UCSD-AML1 (cell line): ENCODE measurements at regions not wholly inside any gene's neighbourhood (a gene's known extent, or its start where the extent isn't known, plus 50 kb on each side); places are given as distances from the start of the nearest gene placed in this dataset.

Experiments used
- DNase-seq: peaks from one replicate; lab custom pipeline; 2025; ENCODE audit not compliant: unreplicated experiment; lab: John Stamatoyannopoulos, UW

DNA sequence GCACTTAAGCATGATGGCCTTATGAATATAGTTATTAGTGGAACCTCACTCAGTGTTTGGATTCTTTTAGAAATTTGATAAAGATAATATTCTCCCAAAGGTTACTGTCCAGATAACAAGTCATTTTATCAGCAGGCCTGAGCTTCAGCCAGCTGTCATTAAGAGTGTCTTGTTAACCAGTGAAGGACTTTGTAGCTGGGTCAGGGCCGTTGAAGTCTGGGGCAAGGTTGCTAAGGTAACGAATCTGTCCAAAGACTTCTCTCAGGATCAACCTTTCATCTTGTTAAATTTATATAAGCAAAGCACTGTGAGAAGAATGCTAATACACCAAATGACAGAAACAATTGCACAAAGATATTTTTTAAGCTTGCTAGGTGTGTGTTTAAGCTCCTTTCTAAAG is 271.3 kb upstream of the TMPO start:
- no peak for DNase-seq

DNA sequence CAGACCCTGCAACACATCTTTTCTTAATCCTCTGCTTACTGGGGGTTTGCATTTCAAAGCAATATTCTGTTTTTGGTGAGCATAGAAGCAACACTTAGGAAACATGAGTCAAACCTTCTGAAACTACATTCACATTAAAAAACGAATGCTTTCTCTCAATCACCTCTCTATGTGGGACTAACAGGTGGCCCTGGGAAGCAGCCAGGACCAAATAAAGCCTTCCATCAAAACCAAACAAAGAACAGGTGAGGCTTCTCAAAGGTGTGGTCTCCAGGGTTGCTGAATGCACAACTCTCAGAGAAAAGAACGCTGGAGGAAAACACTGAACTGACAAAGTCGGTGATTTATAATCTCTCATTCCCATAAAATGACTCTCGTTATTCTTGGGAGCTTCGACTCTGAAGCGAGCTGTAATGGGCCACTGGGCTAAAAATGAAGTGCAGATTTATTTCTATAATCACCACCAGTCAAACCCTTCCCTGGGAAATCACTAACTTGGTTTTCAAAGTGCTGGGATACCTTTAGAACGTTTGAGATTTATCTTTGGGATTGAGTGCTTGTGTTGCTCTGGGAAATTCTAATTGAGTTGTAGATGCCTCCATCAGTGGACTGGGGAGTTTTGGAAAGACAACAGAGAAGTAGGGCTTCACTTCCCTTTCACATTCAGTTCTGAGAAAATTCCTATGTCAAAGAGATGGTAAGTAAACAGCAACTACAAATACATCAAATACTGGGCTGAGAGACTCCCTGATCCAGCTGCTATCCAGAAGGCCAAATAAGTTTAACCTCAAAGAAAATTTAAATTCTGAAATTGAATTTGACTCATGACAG is 262.0 kb upstream of the TMPO start:
- no peak for DNase-seq

DNA sequence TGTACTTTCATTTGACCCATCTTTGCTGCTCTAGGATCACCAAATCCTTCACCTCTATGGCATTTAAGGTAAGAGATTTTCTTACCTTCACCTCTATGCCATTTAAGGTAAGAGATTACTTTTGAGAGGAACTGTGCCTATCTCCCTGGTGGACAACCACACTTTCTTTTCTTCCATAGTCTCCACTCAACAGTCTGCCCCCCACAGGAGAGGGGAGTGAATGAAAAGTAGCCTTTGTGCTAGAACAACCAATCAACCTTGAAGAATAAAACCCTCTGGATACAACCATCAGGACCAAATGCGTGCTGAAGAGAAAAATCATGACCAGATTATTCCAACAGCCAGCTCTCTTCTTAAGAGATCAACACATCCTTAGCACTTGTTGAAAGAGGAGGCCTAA is 258.6 kb upstream of the TMPO start:
- no peak for DNase-seq

DNA sequence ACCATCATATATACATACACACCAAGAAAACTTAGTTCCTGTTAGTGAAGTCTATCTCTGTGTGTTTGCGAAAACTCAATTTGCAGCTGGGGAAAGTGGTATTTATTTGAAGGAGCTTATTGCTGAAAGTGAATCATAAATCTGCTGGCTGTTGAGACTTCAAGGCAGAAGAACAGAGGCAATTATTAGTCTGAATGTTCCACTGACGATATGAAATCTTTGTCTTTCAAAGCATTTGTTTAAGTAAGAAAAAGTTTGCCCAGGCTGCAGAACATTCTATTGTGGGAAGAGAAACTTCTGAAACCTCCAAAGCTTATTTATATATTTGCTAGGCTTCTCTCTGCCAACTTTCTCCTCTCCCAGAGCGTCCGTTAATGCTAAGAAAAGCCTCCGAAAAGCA is 255.7 kb upstream of the TMPO start:
- no peak for DNase-seq

DNA sequence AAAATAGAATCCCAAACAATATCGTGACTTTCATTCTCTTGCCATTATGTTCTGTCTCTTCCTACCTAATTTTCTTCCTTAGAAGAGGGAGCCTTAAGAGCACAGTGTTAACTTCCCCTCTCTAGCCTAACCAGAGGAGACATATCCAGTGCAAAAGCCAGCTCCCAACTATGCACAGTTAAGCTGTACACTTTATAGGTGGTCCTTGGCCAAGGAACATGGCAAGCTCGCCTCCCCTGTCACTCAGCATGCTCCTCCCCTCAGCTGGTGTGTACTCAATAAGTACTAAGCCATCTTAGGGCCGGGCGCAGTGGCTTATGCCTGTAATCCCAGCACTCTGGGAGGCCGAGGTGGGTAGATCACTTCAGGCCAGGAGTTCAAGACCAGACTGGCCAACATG is 255.1 kb upstream of the TMPO start:
- no peak for DNase-seq

DNA sequence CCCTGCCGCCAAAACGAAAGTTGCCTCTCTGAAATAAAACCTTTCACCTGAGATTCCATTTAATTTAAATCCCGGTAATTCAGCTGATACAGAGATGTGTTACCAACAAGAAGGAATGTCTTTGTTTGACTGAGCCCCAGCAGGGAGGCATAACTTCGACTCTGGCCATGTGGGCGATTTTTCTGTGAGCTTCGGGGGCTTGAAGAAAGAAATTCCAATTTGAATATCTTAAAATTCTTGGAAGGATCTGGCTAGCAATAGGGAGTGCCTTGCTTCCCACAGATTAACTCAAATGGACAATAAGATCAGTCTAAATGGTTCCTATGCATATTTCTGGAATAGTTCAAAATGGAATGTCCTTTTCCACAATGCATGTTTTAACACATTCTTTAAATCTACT is 252.5 kb upstream of the TMPO start:
- no peak for DNase-seq

DNA sequence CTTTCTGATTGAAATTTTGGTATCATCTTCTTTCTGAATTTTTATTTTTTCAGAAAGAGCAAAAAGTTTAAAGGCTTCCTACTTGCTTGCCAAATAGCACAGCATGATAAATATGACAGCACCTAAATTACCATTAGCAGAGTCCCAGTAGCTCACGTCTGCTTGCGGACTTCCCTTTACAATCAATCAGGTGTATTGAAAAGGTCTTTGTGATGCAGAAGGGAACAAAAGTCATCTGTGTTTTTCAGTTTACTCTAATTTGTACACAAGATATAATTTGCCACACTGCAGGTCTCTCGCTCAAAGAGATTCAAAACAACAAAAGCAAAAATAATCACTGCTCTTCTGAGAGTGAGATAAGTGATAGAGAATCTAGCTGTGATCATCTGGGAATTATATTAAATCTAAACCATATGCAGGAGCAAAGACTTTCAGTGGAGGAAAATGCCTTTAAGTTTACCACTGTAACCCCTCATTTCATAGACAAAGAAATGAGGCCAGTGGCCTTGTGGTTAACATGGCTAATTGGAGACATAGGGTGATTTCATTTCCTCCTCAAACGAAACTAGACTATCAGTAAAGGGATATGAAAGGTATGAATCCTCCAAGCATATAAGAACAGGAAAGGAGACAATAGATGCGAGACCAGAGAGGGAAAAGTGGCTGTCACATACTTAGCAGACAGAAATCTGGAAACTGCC is 240.8 kb upstream of the TMPO start:
- no peak for DNase-seq

DNA sequence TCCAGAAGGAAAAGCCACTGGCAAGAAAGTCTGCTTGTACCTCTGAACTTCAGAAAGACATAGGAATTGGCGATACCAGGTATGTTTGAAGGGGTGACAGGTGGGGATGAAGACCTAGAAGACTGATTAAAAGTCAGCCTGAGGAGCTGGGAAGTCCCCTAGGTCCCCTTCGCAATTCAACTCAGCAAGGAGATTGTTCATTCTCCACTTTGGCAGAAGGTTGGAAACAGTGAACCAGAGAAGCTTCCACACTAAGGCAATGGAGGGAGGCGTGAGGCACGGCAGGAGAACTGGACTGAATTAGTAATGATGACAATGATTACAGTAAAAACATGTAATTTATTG is 240.3 kb upstream of the TMPO start:
- DNase-seq, result no peak

DNA sequence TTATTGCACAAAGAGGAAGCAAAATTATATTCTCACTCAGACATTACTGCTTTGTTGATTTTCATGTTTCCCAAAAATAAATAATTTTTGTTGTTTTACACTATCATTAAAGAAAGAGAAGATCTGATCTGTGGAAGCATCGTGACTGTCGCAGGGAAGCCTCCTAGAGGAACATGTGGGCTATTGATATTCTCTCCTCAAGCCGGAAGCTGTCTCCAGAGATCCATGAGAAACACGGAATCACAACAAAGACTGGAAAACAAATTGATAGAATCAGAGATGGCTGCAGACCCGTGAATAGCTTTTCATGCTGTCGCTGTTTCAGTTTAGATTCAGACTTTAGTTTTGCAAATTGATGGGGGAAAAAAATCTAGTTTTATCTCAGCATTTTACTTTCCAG is 235.2 kb upstream of the TMPO start:
- no peak for DNase-seq

DNA sequence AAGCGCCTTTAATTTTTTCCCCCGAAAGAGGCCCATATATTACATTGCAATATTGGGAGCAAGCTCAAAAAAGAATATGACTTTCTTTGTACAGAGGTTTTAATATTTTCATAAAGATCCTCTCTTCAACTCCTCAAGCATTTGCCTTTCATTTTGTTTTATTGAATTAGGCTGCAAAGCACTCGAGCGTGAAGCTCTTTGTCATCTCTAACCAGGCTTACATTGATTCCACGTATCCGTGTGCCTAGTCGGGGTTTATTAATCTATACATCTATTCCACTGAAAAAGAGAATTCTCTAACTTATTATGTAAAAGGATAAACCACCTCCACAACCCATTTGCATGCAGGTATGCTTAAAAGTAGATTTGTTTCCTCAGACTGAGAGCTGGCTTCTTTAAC is 234.8 kb upstream of the TMPO start:
- no peak for DNase-seq

DNA sequence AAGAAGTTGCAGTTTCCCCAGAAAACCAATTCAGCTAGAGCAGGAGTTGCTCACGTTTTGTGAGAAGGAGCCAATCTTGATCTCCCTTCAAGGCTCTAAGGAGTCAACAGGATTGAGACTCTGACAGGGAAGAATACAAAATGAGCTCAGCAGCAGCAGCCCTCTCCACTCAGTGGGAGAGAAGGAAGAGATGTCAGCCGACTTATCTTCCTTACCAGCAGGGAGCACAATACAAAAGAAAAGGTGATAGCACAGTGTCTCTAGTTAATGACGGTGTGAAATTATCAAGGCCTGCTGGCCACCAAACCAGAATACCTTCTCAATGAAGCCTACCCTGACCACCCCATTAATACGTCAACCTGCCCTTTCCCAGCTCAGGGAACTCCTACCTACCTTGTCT is 223.6 kb upstream of the TMPO start:
- no peak for DNase-seq

DNA sequence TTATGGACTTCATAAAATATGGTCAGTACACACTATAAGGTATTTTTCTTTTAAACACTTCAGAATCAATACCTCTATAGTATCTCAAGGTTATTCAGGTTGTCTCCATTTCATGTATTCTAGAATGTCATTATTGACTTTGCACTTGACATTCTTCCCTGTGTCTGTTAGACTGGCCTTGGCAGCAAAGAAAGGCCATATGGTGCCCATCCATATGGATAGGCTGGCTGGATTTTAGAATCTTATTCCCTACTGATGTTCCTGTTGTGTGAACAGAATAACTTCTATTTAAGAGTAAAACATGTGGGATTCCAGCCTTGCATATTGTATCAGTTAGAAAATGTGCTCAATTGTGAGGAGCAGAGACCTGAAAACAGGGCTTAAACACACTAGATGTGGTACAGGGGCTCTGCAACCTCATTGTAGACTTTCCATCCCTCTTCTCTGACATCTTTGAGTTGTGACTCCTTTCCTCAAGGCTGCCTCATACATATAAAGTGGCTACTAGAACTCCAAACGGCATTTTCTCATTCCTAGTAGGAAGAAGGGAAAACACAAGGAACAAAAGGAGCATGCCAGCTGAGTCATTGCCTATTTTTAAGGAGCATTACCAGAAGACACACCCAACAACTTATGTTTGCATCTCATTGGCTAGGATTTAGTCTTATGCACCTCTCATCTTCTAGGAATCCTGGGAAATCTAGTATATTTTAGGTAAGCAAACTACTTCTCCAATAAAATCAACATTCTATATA is 221.2 kb upstream of the TMPO start:
- no peak for DNase-seq

DNA sequence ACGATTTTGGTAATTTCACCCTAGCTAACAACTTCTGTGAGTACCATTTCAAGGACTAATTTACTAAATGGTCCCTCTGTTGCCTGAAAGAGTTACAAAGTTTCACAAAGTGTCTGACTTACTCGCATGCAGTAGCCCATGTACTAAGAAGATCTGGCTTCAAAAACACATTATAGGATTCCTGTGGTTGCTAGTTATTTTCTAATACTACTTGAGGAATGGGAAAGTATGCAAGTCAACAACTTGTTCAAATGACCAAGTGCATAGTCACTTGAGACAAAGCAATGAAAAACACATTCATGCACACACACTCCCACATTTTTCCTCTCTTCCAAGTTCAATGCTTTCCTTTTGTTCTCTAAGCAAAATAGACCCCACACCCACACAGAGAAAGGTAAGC is 219.7 kb upstream of the TMPO start:
- no peak for DNase-seq

DNA sequence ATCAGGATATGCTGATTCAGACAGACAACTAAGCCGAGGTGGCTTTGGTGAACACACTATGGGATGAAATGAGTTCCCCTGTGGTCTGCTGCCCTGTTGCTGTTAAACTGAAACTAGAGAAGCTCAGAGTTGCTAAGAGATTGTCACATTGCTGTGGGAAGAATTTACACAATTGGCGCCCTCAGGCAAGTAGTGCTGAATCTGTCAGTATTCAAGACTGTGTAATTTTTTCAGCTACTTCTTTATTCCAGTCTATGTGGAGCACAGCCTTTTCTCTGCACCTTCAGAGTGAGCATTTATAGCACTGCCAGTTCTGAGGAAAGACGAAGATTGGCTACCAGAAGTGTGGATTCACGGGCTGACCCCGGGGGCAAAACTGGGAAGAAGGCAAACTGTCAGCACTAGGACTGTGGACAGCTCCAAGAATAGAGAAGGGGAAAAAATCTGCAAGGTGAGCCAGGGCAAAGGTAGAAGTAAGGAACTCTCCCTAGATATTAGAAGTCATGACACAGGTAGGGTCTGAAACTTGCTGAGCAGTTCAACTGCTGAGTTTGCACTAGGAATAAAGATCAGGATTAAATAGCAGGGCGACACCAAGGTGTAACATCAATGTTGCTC is 218.8 kb upstream of the TMPO start:
- DNase-seq, result no peak

DNA sequence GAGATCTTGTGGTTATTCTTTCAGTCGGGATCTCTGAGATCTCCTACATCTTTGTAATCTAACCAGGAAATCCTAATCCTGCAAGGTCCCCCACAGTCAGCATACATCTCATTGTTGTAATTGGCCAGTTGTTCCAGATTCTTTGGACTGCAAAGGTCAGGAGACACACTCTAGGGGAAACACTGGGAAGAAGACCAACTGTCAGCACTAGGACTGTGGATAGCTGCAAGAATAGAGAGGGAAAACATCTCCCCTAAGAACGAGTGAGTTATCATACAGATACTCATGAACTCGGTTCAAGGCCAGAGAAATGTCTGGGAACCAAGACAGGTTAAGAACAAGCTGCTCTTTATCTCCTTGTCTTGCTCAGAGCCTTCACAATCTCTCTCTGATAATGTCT is 217.9 kb upstream of the TMPO start:
- DNase-seq, result no peak

DNA sequence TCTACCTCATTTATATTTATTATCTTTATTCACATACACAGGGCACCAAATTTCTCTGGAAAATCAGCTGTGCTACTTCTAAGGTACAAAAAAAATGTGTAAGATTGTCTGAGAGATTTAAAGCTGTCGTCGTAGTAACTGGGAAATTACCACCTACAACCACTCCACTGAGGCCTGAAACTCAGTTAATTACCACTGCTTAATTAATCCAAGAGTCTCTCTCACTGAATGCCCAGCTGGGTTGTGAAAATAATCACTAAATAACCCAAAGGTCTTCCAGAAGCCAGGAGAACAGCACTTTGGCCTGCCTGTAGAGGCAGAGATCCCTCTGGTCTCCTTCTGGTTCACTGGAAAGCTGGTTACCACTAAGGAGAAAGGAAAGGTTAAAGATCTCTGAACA is 207.2 kb upstream of the TMPO start:
- no peak for DNase-seq

DNA sequence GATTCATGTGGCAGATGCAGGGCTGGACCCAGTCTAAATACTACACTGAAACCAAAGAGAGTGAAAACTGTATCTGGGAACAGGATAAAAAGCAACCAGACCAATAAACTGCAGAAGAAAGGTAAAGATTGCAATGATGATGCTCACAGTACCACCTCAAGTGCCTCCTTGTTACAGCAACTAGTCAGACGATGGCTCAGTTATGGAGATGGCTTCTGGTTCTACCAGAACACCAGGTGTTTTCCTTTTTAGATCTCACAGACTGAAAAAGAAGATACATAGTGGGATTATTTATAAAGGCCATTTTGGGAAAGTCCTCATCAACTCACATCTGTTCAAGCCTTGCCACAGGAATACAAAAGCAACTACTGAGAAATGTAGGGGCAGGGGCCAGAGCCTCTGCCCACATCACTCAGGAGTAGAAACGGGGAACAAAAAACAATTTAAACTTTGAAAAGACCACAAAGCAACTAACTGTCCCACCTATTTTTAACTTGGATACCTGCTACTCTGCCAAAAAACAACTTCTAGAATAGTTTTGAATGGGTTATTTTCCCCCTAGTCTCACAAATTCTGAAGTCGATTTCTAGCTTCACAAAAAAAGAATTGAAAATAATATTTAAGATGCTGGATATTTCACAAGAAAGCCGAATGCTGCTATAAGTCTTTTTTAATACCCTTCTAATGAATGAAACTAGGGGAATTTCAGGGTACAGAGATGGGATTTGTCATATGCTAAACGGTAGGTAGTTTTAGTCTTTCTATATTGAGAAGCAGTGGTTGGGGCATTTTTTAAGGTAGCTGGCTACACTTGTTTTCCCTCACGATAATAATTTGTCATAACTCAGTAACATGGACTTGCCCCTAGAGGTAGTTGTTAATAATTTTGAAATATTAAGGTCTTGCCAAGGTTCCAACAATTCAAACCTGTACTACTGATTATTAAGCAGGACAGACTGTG is 197.2 kb upstream of the TMPO start:
- DNase-seq, result no peak

DNA sequence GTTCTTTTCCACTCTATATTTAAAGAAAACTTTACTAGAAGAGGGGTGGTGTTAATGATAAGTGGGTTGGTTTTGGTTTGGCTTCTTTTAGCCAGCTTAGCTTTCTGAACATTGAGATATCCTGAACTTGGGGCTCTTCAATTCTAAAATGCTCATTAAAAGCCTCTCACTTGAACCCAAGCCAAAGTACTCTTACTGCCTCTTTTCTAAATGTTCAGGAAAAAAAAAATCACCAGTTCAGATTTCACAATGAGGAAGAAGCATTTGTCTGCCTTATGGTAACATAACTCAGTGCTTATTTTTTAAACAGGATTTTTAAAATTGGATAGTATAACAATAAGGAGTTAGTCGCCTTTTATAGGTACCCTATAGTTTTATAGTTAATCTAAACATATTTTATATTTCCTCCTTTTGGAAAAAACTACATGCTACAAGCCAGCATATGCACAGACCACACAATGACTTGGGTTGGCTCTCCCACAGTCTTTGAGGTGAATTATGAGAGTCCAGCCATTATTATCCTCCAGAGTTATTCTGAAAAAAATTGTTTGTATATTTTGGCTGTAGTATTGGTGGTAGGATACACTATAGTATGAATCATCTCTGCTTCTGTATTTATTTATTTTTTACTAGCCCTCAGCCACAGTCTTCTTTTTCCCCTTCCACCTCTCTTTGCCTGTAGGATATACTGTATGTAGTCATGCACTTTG is 195.5 kb upstream of the TMPO start:
- no peak for DNase-seq

DNA sequence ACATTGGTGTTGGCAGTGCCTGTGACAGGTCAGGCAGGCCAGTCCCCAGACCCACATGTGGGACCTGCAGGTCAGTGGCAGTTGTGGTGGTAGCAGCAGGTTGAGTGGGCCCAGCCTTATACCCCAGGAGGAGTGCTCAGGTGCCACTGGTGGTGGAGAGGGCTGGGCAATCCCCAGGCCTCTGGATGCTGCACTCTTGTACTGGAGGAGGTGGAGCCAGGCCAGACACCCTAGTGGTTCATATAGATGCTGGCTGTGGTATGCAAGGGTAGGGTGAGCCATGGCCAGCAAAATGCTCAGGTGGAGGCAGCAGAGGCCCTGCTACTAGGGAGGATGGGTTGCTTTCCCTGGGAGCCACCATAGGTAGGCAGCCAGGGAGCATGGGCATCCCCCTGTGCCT is 190.4 kb upstream of the TMPO start:
- DNase-seq, result no peak

DNA sequence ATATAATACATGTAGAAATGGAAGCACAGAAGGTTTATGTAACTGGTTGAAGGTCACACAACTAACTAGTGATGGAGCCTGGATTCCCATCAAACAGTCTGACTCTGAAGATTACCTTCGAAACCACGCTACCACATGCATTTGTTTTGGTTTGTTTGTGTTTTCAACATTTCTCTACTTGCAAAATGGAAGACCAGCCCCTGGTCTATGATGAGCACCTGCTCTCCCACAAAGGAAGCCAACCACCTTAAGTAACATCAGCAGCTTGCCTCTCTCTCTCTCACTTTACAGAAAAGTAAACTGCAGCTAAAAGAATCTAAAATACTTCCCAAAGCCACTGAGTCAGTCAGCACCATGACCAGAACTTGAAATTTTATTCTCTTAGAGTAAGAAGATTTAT is 186.9 kb upstream of the TMPO start:
- no peak for DNase-seq
